HEK293T (cell line): ENCODE measurements at regions not wholly inside any gene's neighbourhood (a gene's known extent, or its start where the extent isn't known, plus 50 kb on each side); places are given as distances from the start of the nearest gene placed in this dataset.

Experiments used
- SP1 ChIP-seq: fragments of 450-650 bp; IDR thresholded peaks from 2 replicates; pipeline ENCODE4 v1.6.1; 2017
- TF ChIP-seq, protein P1 (sequence below): fragments of 450-650 bp; IDR thresholded peaks from 2 replicates; pipeline ENCODE4 v1.6.1; 2016

- TF ChIP-seq SP1: no peak
- TF ChIP-seq, protein P1, sequence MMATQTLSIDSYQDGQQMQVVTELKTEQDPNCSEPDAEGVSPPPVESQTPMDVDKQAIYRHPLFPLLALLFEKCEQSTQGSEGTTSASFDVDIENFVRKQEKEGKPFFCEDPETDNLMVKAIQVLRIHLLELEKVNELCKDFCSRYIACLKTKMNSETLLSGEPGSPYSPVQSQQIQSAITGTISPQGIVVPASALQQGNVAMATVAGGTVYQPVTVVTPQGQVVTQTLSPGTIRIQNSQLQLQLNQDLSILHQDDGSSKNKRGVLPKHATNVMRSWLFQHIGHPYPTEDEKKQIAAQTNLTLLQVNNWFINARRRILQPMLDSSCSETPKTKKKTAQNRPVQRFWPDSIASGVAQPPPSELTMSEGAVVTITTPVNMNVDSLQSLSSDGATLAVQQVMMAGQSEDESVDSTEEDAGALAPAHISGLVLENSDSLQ: no peak
Measured at GRCh38 chr11:15769203-15769602, 587.1 kb downstream of the SOX6 start.
